H1 (cell line): ENCODE measurements at regions not wholly inside any gene's neighbourhood (a gene's known extent, or its start where the extent isn't known, plus 50 kb on each side); places are given as distances from the start of the nearest gene placed in this dataset.

Experiments
- CTCF ChIA-PET: fragments of 300-600 bp; sonication (Branson Sonifier 250); formaldehyde crosslinking; loops from one replicate; lab custom pipeline; 2021; ENCODE audit not compliant: partially characterized antibody; lab: Charles Lee
- POLR2A ChIA-PET: fragments of 300-600 bp; sonication (Branson Sonifier 250); formaldehyde crosslinking; loops from one replicate; lab custom pipeline; 2021; ENCODE audit warnings: inconsistent platforms; ENCODE audit not compliant: partially characterized antibody; lab: Charles Lee
- DNase-seq, 2 experiments: peaks; one replicate each; pipeline versions ENCODE4 v3.0.0 to v3.0.0-alpha.2; 2010 to 2022; ENCODE audit warnings: low spot score in 2 of 2, low read depth in 1 of 2, mixed read lengths in 1 of 2
- FAIRE-seq: peaks from 2 replicates; lab custom pipeline; 2011; peaks lifted over from hg19 to GRCh38; lab: Jason Lieb, UNC
- H2AFZ ChIP-seq: 2 replicates; pipeline ENCODE4 v1.8.1; 2012; ENCODE audit warnings: low read length, inconsistent platforms
- H2AK5ac ChIP-seq: 2 replicates; pipeline ENCODE4 v1.6.1; 2013; ENCODE audit warnings: low read depth, low read length
- H2BK120ac ChIP-seq: replicated peaks from 2 replicates; pipeline ENCODE3; 2013; ENCODE audit warnings: low read depth, low read length, inconsistent platforms
- H2BK12ac ChIP-seq: 2 replicates; pipeline ENCODE4 v1.6.1; 2013; ENCODE audit warnings: low read depth, low read length
- H2BK15ac ChIP-seq: 2 replicates; pipeline ENCODE4 v1.6.1; 2013; ENCODE audit warnings: low read length
- H2BK20ac ChIP-seq: 2 replicates; pipeline ENCODE4 v1.6.1; 2013; ENCODE audit warnings: low read length
- H2BK5ac ChIP-seq: 2 replicates; pipeline ENCODE4 v1.6.1; 2013; ENCODE audit warnings: low read depth, low read length
- H3K14ac ChIP-seq: 2 replicates; pipeline ENCODE4 v1.6.1; 2013; ENCODE audit warnings: inconsistent platforms; ENCODE audit not compliant: insufficient read length
- H3K18ac ChIP-seq: 2 replicates; pipeline ENCODE4 v1.6.1; 2013; ENCODE audit warnings: low read length; ENCODE audit errors: extremely low read depth
- H3K23ac ChIP-seq: 2 replicates; pipeline ENCODE4 v1.6.1; 2013; ENCODE audit warnings: inconsistent platforms; ENCODE audit not compliant: insufficient read length
- H3K23me2 ChIP-seq: 2 replicates; pipeline ENCODE4 v1.6.1; 2013; ENCODE audit warnings: low read depth, low read length
- H3K27ac ChIP-seq: 2 replicates; pipeline ENCODE4 v1.6.1; 2011; ENCODE audit warnings: low read depth, low read length, inconsistent platforms
- H3K27me3 ChIP-seq, 4 experiments: replicated peaks in 1 of 4; 1 replicate in 1 of 4; 2 replicates in 3 of 4; pipeline versions ENCODE4 v1.6.1 to v1.8.1; 2011 to 2013; ENCODE audit warnings: low read length in 3 of 4, mild to moderate bottlenecking in 3 of 4, inconsistent platforms in 2 of 4, mixed read lengths in 2 of 4, moderate library complexity in 1 of 4; ENCODE audit not compliant: control insufficient read depth in 3 of 4, insufficient read depth in 3 of 4; ENCODE audit errors: extremely low read depth in 1 of 4
- H3K36me3 ChIP-seq, 4 experiments: 2 replicates each; pipeline versions ENCODE4 v1.6.1 to v1.8.1; 2011 to 2013; ENCODE audit warnings: mild to moderate bottlenecking in 4 of 4, low read length in 3 of 4, moderate library complexity in 2 of 4, control low read depth in 1 of 4, inconsistent platforms in 1 of 4; ENCODE audit not compliant: insufficient read depth in 4 of 4, control insufficient read depth in 2 of 4
- H3K4ac ChIP-seq: replicated peaks from 2 replicates; pipeline ENCODE3; 2013; ENCODE audit warnings: low read length, low read depth, mixed read lengths, inconsistent platforms; ENCODE audit not compliant: insufficient read length
- H3K4me1 ChIP-seq, 4 experiments: replicated peaks in 1 of 4; 1 replicate in 1 of 4; 2 replicates in 3 of 4; pipeline versions ENCODE4 v1.6.1 to v1.8.1; 2011 to 2013; ENCODE audit warnings: low read length in 3 of 4, inconsistent platforms in 2 of 4, mixed read lengths in 1 of 4; ENCODE audit not compliant: insufficient read depth in 4 of 4, control insufficient read depth in 3 of 4
- H3K4me2 ChIP-seq, 2 experiments: 2 replicates each; pipeline versions ENCODE4 v1.6.1 to v1.8.1; 2011 to 2013; ENCODE audit warnings: low read depth in 2 of 2, low read length in 2 of 2, control low read depth in 1 of 2, inconsistent platforms in 1 of 2, mild to moderate bottlenecking in 1 of 2; ENCODE audit not compliant: insufficient read depth in 1 of 2
- H3K4me3 ChIP-seq, 4 experiments: fragments of 200-600, 300-600 bp in 1 of 4; sonication (generic), shearing (Covaris generic), sonication (Bioruptor Twin) in 1 of 4; 2 replicates each; pipeline versions ENCODE4 v1.5.1 to v1.8.1; 2011 to 2016; ENCODE audit warnings: low read length in 4 of 4, low read depth in 3 of 4, control low read depth in 2 of 4, inconsistent platforms in 2 of 4, mild to moderate bottlenecking in 2 of 4, mixed read lengths in 1 of 4, moderate library complexity in 1 of 4; ENCODE audit not compliant: insufficient read depth in 2 of 4; ENCODE audit errors: extremely low read depth in 1 of 4
- H3K56ac ChIP-seq: replicated peaks from 2 replicates; pipeline ENCODE3; 2013; ENCODE audit warnings: low read depth, mild to moderate bottlenecking, mixed read lengths, low read length, inconsistent platforms; ENCODE audit not compliant: insufficient read length
- H3K79me1 ChIP-seq: 2 replicates; pipeline ENCODE4 v1.6.1; 2013; ENCODE audit warnings: low read depth, low read length, control low read depth
- H3K79me2 ChIP-seq, 2 experiments: 2 replicates each; pipeline versions ENCODE4 v1.6.1 to v1.8.1; 2012 to 2013; ENCODE audit warnings: low read length in 2 of 2, mild to moderate bottlenecking in 2 of 2, inconsistent platforms in 1 of 2; ENCODE audit not compliant: insufficient read depth in 2 of 2, control insufficient read depth in 1 of 2
- H3K9ac ChIP-seq, 4 experiments: replicated peaks in 1 of 4; 1 replicate in 1 of 4; 2 replicates in 3 of 4; pipeline versions ENCODE4 v1.6.1 to v1.8.1; 2011 to 2013; ENCODE audit warnings: low read depth in 3 of 4, low read length in 3 of 4, control low read depth in 2 of 4, mild to moderate bottlenecking in 2 of 4, moderate library complexity in 2 of 4, inconsistent platforms in 1 of 4; ENCODE audit errors: extremely low read depth in 1 of 4
- H3K9me3 ChIP-seq, 2 experiments: 2 replicates each; pipeline versions ENCODE4 v1.6.1 to v1.8.1; 2012 to 2013; ENCODE audit warnings: mild to moderate bottlenecking in 2 of 2, moderate library complexity in 2 of 2, control low read depth in 1 of 2, inconsistent platforms in 1 of 2, low read depth in 1 of 2, low read length in 1 of 2, mixed read lengths in 1 of 2; ENCODE audit not compliant: insufficient read depth in 2 of 2
- H4K20me1 ChIP-seq, 2 experiments: replicated peaks in 1 of 2; 2 replicates each; pipeline versions ENCODE3 to v1.8.1; 2011 to 2013; ENCODE audit warnings: inconsistent platforms in 2 of 2, low read length in 2 of 2, mild to moderate bottlenecking in 1 of 2; ENCODE audit not compliant: insufficient read depth in 2 of 2, control insufficient read depth in 1 of 2
- H4K5ac ChIP-seq: 2 replicates; pipeline ENCODE4 v1.6.1; 2013; ENCODE audit warnings: low read length, low read depth, mixed read lengths, inconsistent platforms; ENCODE audit not compliant: insufficient read length
- H4K8ac ChIP-seq: 2 replicates; pipeline ENCODE4 v1.8.0; 2013; ENCODE audit warnings: mild to moderate bottlenecking, moderate library complexity, low read length, inconsistent platforms; ENCODE audit not compliant: insufficient read depth; ENCODE audit errors: extremely low read depth
- H4K91ac ChIP-seq: replicated peaks from 2 replicates; pipeline ENCODE3; 2013; ENCODE audit warnings: low read length, mixed read lengths, inconsistent platforms; ENCODE audit not compliant: insufficient read length
- RBBP5 ChIP-seq: IDR thresholded peaks from 2 replicates; pipeline ENCODE4 v1.7.1; 2012; ENCODE audit warnings: low read depth, mild to moderate bottlenecking, inconsistent platforms, low read length, moderate library complexity, borderline replicate concordance
- TAF1 ChIP-seq: IDR thresholded peaks from 2 replicates; pipeline ENCODE4 v1.6.1; 2011; ENCODE audit warnings: mild to moderate bottlenecking, low read depth, low read length
- TAF7 ChIP-seq: optimal IDR thresholded peaks from 2 replicates; pipeline ENCODE3; 2011; ENCODE audit warnings: low read depth, mild to moderate bottlenecking, inconsistent platforms, low read length, moderate library complexity, borderline replicate concordance
- WGBS, 2 experiments: shearing (Covaris generic) in 1 of 2; methylation state at CpG; one replicate each; pipeline versions ENCODE4 v1.1.6 to v1.1.7; 2013 to 2015; ENCODE audit warnings: low lambda C conversion rate in 2 of 2, mixed read lengths in 2 of 2, inconsistent platforms in 1 of 2, low coverage in 1 of 2, missing lambda C conversion rate in 1 of 2; ENCODE audit not compliant: insufficient replicate concordance in 2 of 2, insufficient coverage in 1 of 2, insufficient read length in 1 of 2; ENCODE audit errors: extremely low coverage in 1 of 2, missing lambda C conversion rate in 1 of 2; 5-methylcytosine and 5-hydroxymethylcytosine counted together

DNA sequence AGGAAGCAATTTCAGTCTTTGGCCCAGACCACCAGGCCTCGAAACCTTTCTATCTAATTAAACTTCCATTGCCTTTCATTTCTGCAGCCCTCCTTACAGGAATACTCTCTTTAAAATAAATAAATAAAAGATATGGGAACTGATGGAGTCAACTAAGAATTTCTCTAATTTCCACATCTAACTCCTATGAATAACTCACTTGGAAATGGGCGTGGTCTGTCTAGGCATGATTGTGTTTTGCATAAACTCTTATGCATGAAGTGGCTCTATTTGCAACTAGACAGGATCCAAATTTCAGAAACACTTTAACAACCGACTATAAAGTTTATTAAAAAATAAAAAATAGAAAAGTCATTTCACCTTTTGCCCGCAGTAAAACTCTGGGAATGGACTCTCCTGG is 199.5 kb downstream of the ADSS2 start:
- Histone ChIP-seq H3K4ac (no peak overlapping the region), H2BK120ac (no peak overlapping the region), H3K14ac (no peak overlapping the region), H3K79me2 (no peaks in the 10 kb centered on the region), H4K8ac (no peak overlapping the region), H3K9me3 (no peaks in the 10 kb centered on the region), H2BK15ac (no peak overlapping the region), H3K23me2 (no peaks in the 10 kb centered on the region), H3K36me3 (no peaks in the 10 kb centered on the region), H4K20me1 (no peaks in the 10 kb centered on the region), H2BK5ac (no peak overlapping the region), H3K27ac (no peak overlapping the region), H2AK5ac (no peak overlapping the region), H4K5ac (no peak overlapping the region), H2BK12ac (no peak overlapping the region), H3K4me1 (no peaks in the 10 kb centered on the region), H3K27me3 (no peaks in the 10 kb centered on the region), H2AFZ (0 out of 2 replicates have a peak overlapping the region, but pooled peaks have one; percentile 35), H3K4me3 (no peak overlapping the region), H2BK20ac (no peak overlapping the region), H3K4me2 (no peak overlapping the region), H4K91ac (no peak overlapping the region), H3K9ac (no peak overlapping the region), H3K23ac (no peak overlapping the region), H3K79me1 (no peaks in the 10 kb centered on the region), H3K56ac (no peak overlapping the region), H3K18ac (no peak overlapping the region)
- POLR2A ChIA-PET = no interaction called here
- CTCF ChIA-PET = interaction anchor here (0.9 to 1.4 kb wide), 2 partner anchors 18 to 28 kb away, joined by 3 read pairs; no protein-coding TSS in a partner anchor
- DNase-seq (no peak), FAIRE-seq (no peak)
- TF ChIP-seq TAF1 (no peak), TAF7 (no peak), RBBP5 (no peak)
- 90% methylated on average over 4 of the region's 4 CpGs; no CpG with 5 or more reads in 1 of the 2 experiments for WGBS, 2 experiments
